NCI-H1105 (cell line): ENCODE measurements at regions not wholly inside any gene's neighbourhood (a gene's known extent, or its start where the extent isn't known, plus 50 kb on each side); places are given as distances from the start of the nearest gene placed in this dataset.
"Not testable (repeated sequence)": the region's sequence is repeated elsewhere in the genome, so short reads cannot be mapped to it uniquely, and the experiment has no call there.

Experiments
- DNase-seq: peaks from one replicate; lab custom pipeline; 2025; lab: John Stamatoyannopoulos, UW

DNA sequence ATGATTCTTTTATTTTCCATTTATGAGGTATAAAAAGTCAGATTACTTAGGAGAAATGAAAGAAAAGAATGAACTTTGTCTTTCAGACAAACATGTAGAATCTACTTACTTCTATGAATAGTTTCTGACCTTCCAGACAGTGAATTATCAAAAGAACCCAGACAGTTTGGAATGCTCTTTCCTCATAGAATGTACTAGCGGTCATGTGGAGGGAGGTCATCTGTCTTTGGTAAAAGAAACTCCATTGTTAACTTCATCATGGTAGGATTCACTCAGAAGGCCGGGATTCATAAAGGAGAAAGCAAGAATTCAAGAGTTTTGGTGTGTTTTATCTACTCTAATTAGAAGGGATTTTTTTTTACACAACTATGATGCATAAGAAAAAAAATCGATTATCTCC lies 144.8 kb upstream of the ZNF804B start:
- no peak for DNase-seq

DNA sequence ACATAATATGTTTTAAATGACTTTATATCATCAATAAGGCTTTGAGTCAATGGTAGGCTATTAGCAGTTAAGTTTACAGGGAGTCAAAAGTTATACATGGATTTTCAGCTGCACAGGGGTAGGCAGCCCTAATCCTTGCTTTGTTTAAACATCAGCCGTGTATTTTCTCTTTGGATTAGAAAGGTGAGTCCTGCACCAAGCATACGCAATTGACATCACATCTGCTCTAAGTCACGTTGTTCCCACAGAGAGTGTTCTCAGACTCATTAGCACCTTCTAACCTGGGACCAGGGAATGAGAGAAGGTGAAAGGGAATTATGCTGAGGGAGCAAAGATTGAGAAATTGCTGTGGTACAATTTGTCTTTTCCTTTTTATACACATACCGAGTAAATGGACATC lies 148.6 kb upstream of the ZNF804B start:
- no peak for DNase-seq

DNA sequence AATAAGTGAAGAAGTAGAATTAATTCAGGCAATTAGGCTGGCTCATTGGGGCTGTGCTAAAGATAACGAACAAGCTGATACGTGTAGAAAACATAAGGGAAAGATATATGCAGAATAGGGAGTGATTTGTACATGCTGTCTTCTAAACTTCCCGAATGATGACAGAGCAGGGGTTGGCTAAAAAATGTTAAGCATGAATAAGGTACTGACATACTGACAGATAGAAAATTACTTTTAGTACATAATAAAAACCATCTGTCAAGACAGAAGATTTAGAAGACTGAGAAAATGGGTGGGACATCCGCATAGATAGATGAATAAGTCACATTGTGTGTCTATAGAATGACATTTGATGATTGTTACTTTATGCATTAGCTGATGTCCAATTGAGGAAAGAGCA lies 158.8 kb upstream of the ZNF804B start:
- DNase-seq = no peak

DNA sequence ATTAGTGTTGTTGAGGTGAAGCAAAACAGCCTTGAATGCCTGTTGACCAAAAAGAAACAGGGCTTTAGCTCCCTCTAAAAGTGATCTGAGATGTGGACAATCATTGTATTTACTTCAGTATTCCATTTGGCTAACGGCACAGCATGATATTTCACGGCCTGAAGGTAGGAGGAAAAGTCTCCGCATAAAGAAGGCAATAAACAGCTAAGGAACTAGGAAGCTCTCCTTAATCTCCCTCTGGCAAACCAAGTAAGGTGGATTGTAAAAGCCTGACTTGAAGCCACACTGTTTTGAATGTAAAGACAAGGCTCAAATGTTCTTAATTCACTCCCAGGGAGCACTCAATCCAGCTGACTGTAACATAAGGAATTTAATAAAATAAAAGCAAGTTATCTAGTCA lies 160.0 kb upstream of the ZNF804B start:
- no peak for DNase-seq

DNA sequence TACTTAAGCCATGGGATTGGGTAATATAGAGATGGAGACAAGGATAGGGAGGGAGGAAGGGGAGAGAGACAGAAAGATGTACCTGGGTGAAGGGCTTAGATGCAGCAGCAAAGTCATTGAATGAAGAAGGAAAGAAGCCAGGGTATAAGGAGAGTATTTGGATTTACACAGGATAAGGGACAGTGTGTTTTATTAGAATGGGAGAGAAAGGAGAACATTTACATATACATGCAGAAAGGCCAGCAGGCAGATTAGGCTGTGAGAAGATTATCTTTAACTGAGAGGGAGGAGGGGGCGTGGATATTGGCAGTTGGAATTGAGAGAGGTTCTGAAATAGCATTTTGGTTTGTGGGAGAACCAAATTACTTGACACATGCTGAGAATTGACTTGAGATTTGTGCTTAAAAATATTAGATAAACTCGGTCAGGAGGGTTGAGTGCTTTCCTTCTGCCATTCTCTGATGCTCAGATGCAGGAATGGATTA lies 161.5 kb upstream of the ZNF804B start:
- no peak for DNase-seq

DNA sequence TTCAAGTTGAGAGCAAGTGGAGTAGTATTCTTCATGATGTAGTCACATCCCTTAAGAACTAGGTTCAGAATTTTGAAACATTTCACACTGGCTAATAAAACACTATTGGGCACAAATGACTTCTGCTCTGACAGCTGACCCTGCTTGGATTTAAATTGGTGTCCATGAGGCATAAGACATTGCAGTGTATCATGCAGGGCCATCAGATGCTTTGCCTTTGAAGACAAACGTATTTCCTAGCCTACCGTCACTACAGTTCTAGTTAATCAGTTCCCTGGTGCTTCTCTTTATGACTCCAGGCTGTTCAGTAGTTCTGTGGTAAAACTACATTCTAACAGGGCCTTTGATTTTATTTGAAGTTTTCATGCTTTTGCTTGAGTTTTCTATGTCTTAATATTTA lies 168.5 kb upstream of the ZNF804B start:
- no peak for DNase-seq

DNA sequence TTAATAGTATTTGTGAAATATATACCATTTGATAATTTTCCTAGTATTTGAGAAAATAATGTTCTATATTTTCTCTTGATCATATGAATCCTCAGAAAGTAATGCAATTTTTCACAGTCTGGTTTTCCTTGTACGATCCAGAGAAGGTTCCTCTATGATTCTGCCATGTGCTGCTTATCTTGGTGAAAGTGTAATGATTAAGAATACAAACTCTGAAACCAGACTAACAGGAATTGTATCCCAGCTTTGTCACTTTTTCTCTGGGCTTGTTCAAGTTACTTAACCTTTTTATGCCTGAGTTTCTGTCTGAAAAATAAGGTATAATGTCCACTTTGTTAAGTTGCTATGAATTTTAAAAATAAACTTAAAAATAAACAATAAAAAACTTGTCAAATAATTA lies 169.6 kb upstream of the ZNF804B start:
- DNase-seq = no peak

DNA sequence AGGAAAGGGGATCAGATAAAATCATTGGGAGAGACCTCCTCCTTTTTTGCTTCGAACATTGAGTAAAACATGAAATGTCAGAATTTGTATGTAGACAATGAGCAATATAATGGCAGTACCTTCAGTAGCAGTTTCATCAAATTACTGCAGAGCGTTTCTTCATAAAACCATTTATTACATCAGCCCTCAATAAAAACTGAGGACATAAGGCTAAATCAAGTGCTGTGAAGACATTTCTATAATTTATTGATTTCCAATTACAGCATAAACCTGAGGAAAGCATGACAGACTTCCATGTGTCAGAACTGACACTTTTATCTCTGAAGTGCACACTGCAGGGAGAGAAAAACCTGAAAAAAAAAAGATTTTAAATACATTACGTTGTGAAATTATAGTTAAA lies 172.6 kb upstream of the ZNF804B start:
- no peak for DNase-seq

DNA sequence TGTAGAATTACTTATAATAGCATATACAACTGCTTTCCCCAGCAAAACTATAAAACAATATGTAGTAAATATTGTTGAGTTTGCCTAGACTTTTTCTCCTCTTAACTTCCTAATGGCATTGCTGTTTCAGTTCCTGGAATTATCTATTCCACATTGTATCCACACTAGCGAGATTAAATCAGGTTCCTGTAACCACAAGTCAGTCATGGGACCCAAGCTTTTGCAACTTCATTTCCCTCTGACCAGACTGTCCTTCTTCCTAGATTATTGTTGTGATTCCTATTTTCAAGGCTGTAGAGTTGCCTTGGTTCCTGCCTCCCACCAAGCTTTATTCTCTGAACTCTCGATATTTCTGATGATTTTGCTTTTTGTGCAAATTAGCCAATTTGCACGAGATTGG lies 173.3 kb upstream of the ZNF804B start:
- DNase-seq = no peak

DNA sequence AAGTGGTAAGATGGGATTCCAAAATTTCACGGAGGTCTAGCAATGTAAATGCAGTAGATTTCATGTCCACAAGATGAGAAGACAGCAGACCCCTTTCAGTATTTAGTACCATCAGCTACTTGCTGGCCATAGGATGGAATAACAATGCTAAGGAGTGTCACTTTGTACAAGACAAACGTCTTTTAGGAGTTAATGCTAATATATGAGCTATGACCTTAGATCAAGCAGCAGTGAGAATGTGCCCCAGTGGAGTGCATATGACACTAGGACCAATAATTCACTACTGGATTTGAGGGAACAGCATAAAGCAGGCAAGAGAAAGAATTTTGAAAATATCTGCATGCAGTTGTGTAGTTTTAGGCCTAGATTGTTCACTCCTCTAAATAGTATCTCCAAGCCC lies 182.8 kb upstream of the ZNF804B start:
- DNase-seq = no peak

DNA sequence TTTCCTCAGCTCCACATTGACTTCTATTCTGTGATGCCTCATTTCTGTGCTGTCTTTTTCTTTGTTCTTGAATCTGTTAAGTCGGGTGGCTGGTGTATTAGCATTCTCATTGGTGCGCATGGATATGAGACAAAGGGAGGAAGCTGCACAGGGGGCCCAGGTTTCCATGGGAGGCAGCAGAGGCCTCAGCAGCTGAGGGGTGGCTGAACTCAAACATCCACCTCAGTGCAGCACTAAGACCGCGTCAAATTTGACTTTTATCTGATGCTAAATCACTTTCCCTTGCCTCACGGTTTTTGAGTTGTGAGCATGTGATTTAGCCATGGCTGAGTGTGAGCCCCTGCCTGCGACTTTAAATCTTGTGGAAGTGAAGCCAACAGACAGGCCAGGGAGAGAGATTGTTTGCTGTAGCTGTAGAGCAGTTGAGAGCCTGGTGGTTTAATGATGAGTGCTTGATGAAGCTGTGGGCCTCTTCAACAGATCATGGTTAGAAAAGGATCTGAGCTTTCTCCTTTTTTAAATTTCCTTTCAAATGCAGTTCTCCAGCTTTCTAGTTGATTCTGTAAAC lies 193.3 kb upstream of the ZNF804B start:
- no peak for DNase-seq

DNA sequence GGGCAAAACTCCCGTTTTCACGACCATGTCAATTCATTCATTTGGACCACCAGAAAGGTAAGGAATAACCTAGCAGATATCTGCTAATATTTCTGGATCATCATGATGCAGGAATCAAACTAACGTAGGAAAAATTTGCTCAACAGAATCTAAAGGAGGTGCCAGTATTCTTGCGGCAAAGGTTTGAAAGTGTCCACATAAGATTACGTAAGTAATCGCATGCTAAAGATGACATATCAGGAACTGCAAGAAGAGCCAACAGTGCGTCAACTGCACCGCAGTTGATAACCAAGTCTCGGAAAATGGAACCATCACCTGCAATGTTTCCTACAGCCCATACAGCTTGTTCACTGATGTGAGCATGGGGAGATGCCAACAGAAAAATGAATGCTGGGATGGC lies 194.1 kb upstream of the ZNF804B start:
- no peak for DNase-seq

DNA sequence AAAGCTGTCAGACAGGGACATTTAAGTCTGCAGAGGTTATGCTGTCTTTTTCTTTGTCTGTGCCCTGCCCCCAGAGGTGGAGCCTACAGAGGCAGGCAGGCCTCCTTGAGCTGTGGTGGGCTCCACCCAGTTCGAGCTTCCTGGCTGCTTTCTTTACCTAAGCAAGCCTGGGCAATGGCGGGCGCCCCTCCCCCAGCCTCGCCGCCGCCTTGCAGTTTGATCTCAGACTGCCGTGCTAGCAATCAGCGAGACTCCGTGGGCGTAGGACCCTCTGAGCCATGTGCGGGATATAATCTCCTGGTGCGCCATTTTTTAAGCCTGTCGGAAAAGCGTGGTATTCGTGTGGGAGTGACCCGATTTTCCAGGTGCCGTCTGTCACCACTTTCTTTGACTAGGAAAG lies 203.1 kb upstream of the ZNF804B start:
- DNase-seq = not testable (repeated sequence)

DNA sequence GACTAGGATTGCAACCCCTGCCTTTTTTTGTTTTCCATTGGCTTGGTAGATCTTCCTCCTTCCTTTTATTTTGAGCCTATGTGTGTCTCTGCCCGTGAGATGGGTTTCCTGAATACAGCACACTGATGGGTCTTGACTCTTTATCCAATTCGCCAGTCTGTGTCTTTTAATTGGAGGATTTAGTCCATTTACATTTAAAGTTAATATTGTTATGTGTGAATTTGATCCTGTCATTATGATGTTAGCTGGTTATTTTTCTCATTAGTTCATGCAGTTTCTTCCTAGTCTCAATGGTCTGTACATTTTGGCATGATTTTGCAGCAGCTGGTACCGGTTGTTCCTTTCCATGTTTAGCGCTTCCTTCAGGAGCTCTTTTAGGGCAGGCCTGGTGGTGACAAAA lies 204.7 kb upstream of the ZNF804B start:
- not testable (repeated sequence) for DNase-seq

DNA sequence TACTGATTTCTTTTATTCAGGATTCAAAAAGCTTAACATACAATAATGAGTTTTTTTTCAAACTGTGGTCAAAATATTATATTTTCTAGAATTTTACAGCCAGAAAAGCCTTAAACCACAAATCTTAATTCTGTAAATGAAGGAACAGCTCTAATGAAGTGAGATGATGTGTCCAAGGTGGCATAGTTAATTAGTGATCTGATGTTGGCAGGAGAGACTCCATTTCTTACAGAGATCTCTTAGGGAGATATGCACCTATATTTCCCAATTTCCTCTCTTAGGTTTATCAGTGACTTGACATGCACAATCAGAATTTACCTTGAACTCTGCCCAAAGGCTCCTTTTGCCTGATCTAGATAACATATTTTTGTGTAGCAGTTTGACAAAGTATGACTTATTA lies 211.1 kb upstream of the ZNF804B start:
- no peak for DNase-seq

DNA sequence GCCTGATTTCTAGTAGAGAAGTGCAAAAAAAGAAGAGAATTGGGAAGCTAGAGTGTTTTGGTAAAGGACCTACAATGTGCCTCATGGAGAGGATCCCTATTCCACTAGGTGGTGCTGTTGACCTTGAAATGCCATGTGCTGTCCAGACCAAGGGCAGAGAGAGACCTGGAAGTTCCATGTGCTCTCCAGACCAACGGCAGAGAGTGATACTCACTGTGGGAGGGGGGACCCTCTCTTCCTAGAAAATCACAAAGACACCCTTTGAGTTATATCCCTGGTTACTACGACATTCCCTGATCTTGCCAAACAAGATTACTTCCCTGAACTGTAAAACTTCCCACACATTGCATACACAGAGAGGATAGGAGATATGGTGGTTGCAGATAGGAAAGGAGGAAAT lies 212.7 kb upstream of the ZNF804B start:
- no peak for DNase-seq

DNA sequence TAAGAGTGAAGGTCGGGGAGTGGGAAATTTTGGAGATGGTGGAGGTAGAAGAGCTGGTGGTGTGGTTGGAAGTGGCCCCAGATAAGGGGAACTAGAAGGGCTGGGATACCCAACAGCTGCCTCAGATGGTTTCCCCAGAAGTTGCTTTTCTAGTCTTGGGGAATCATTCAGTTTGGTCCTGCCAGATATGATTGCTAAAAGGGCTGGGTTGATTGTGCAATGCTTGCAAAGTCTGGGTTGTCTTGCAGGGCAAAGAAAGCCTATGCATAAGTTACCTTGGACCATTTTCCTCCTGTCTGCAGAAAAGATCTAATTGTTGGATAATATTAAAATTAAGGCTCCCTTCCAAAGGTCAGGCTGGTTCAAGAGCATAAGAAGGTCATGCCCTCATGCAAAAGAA lies 213.8 kb upstream of the ZNF804B start:
- DNase-seq = no peak

DNA sequence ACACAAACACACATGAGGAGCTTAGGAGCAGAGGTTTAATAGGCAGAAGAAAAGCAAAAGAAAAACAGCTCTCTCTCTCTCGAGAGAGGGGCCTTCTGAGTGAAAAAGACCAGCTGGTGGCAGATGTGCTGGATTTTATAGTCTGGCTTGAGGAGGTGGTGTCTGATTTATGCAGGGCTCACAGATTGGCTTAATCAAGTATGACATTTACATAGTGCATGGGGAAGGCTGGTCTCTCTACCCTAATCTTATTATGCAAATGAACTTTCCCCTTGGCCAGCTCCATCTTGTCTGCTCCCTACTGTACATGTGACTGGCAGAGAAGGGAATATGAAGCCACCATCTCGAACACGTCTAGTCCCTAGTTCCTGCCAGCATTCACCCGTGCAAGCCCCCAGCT lies 219.5 kb upstream of the ZNF804B start:
- DNase-seq = no peak

DNA sequence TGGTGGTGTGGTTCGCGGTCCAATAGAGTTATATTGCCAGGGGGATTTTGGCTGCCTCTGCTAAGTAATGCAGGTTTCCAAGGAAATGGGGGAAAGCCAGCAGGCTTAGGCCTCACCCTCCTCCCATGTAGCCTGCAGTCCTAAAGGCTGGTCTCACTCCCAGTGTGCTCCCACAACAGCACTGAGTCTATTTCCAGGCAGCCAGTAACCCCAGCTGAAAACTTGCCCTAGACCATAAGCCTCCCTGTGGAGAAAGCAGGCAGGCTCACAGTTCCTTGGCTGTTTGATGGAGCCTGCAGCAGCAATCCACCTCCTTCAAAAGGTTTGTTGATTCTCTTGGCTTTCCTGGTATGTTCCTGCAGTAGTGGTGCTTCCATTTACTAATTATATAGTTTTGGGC lies 220.0 kb upstream of the ZNF804B start:
- no peak for DNase-seq

DNA sequence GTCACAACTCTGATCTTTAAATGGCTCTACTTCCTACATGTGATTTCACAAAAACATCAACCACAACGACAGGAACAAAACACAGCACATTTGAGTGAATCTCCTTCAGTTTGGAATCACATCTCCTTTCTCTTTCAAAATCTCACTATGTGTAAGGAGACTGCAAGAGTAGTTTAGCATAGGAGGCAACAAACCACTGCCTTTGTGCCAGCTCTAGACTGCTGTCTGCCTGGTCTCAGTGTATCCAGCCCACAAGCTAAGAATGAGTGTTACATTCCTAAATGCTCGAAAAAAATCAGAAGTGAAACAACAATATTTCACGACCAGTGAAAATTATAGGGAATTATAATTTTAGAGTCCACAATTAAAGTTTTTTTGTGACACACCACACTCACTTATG lies 217.0 kb upstream of the STEAP4 start:
- DNase-seq = no peak

DNA sequence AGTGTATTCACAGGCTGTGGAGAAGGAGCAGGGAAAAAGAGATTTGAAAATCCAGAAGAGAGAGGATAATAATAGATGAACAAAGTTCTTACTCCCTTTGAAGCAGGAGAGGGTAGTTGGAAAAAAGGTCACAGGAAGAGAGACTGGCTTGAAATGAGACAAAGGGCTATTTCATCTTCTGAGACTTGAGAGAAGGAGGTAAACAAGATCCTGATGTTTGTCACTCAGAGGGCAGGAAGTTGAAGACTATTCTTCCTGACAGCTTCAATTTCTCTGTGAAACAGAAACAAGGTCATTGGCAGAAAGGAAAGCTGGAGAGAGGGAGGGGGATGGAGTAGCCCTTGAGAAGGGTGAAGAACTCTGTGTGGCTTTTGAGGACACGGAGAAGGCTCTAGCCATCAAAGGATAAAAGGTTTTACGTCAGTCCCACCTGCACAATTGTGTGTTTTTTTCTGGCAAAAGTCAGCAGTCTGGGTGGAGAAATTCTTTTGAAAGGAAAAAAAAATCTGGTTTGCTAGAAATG lies 216.1 kb upstream of the STEAP4 start:
- DNase-seq = no peak

DNA sequence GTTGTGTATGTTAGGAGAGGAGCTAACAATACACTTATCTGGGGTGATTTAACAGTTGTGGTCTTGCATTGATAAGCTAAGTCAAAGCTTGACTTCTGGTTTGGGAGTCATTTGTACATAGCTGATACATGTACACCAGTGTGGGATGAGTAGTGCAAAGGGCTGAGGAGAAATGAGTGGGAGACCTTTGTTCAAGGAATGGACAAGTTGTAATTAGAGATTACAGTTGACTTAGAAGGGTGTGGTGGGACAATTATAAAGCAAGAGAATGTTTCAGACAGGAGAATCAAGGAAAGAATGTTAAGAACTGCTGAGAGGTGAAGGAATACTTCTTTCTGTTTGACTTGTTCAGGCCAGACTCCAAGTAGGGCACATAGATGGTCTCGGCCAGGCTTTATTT lies 209.7 kb upstream of the STEAP4 start:
- DNase-seq = no peak

DNA sequence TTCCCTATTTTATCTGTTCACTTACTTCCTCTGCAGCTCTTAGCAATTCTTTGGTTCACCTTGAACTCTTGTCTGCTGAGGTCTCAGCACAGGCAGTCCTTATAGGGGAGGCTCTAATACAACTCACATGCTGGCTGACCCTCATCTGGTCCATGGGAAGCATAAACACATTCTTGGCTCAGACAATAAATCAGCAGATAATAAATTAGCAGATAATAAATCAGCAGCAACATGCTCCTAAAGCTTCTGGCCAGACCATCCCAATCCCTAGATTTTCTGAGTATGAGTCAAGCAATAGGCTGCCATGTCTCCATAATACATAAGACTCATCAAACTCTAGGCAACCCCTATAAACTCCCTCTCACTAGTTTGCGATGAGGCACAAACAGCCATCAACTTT lies 208.6 kb upstream of the STEAP4 start:
- no peak for DNase-seq

DNA sequence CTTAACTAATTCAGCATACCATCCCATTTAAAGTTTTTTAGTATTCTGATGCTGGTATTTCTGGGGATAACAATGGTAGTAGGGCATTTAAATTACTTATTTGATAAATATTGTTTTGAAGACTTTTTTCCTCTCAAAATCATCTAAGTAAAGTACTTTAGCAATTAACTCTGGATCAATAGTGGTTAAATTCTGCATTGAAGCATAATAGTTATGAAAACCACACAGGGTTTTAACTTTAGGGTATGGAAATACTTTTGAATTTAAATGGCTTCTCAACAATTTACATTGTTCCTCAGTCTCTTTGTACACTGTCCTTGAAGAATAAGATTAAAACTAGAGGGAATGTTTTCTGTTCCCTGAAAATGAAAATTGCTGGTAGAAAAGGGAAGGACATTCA lies 202.6 kb upstream of the STEAP4 start:
- no peak for DNase-seq

DNA sequence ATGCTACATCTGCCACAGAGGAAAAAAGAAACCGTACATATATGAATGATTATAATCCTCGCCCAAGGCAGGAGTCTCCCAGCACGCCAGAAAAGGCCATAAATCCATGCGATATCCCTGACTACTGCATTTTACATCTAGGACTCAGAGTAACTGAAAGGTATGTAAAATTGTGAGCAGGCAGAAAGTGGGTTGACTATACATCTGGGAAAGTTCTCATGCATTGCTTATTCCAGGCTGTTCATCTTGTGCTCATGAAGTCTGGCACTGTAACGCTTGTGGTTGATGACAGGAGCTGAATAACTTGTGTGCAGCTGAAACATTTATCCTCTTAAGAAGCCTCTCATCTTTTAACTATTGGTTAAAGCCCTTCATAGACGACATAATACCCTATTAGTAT lies 193.4 kb upstream of the STEAP4 start:
- no peak for DNase-seq
